GM12878 (cell line): ENCODE measurements at regions not wholly inside any gene's neighbourhood (a gene's known extent, or its start where the extent isn't known, plus 50 kb on each side); places are given as distances from the start of the nearest gene placed in this dataset.

Experiments
- CHD4 ChIP-seq: fragments of 200-600 bp; sonication (generic); IDR thresholded peaks from 2 replicates; pipeline ENCODE4 v1.6.1; 2016; ENCODE audit warnings: mild to moderate bottlenecking
- CTCF ChIP-seq, 3 experiments: IDR thresholded peaks in 2 of 3; conservative IDR thresholded peaks in 1 of 3; 2 replicates each; pipeline ENCODE4 v1.5.1; 2011; ENCODE audit warnings: low read depth in 3 of 3, low read length in 3 of 3, mild to moderate bottlenecking in 3 of 3, control low read depth in 2 of 3, moderate library complexity in 2 of 3, inconsistent platforms in 1 of 3, mixed read lengths in 1 of 3; ENCODE audit not compliant: control insufficient read depth in 2 of 3, insufficient read depth in 1 of 3; ENCODE audit errors: extremely low read depth in 1 of 3
- DPF2 ChIP-seq: fragments of 450-650 bp; IDR thresholded peaks from 2 replicates; pipeline ENCODE4 v1.6.1; 2017; ENCODE audit warnings: mild to moderate bottlenecking
- EP300 ChIP-seq, 2 experiments: fragments of 150-350 bp in 1 of 2; IDR thresholded peaks; 2 replicates each; pipeline ENCODE4 v1.6.1; 2011 to 2012; ENCODE audit warnings: low read depth in 2 of 2, low read length in 2 of 2, borderline replicate concordance in 1 of 2, improper control_type of control experiment in 1 of 2, inconsistent platforms in 1 of 2; ENCODE audit not compliant: control insufficient read depth in 1 of 2
- GABPA ChIP-seq: IDR thresholded peaks from 2 replicates; pipeline ENCODE4 v1.6.1; 2014; ENCODE audit warnings: antibody characterized with exemption, low read depth, mild to moderate bottlenecking, inconsistent platforms
- IRF3 ChIP-seq: fragments of 450-650 bp; IDR thresholded peaks from 2 replicates; pipeline ENCODE4 v1.6.1; 2014; ENCODE audit warnings: mild to moderate bottlenecking
- JUND ChIP-seq: IDR thresholded peaks from 2 replicates; pipeline ENCODE4 v1.6.1; 2012; ENCODE audit warnings: low read depth, mild to moderate bottlenecking, low read length, improper control_type of control experiment, moderate library complexity
- POLR2A ChIP-seq: IDR thresholded peaks from 2 replicates; pipeline ENCODE4 v1.6.1; 2011; ENCODE audit warnings: low read depth, mild to moderate bottlenecking, low read length
- RBBP5 ChIP-seq: fragments of 200-600 bp; sonication (generic); conservative IDR thresholded peaks from 2 replicates; pipeline ENCODE4 v1.6.1; 2016
- REST ChIP-seq: IDR thresholded peaks from 2 replicates; pipeline ENCODE4 v1.6.1; 2012; ENCODE audit warnings: mild to moderate bottlenecking, low read depth, low read length
- SIX5 ChIP-seq: IDR thresholded peaks from 2 replicates; pipeline ENCODE4 v1.6.1; 2011; ENCODE audit warnings: mild to moderate bottlenecking, low read depth, low read length, moderate library complexity; ENCODE audit not compliant: severe bottlenecking
- SMC3 ChIP-seq: IDR thresholded peaks from 2 replicates; pipeline ENCODE4 v1.6.1; 2011; ENCODE audit warnings: low read length, improper control_type of control experiment, borderline replicate concordance
- STAT3 ChIP-seq: IDR thresholded peaks from 2 replicates; pipeline ENCODE4 v1.6.1; 2011; ENCODE audit warnings: low read depth, low read length, improper control_type of control experiment
- ZNF622 ChIP-seq: fragments of 450-650 bp; IDR thresholded peaks from 2 replicates; pipeline ENCODE4 v1.6.1; 2017; ENCODE audit warnings: mild to moderate bottlenecking, inconsistent platforms

GRCh38 chr6:156273065-156273711 lies 504.0 kb upstream of the ARID1B start:
- TF ChIP-seq CHD4 (no peak), DPF2 (no peak), RBBP5 (no peak), ZNF622 (no peak), CTCF (IDR thresholded peaks at IDR 0.05 in 2 of 3, conservative IDR thresholded peaks at IDR 0.05 in 1 of 3; ENCODE audit: control insufficient read depth in 2 of 3, extremely low read depth in 1 of 3, insufficient read depth in 1 of 3, low read depth in 3 of 3, low read length in 3 of 3) (no peak), IRF3 (no peak), EP300 (IDR thresholded peaks at IDR 0.05; ENCODE audit: borderline replicate concordance in 1 of 2, control insufficient read depth in 1 of 2, low read depth in 2 of 2, low read length in 2 of 2) (no peak), GABPA (no peak), POLR2A (no peak), SIX5 (no peak), SMC3 (no peak), REST (no peak), JUND (no peak), STAT3 (no peak)
